SK-N-MC (cell line): ENCODE measurements at regions not wholly inside any gene's neighbourhood (a gene's known extent, or its start where the extent isn't known, plus 50 kb on each side); places are given as distances from the start of the nearest gene placed in this dataset.
"Not testable (repeated sequence)": the region's sequence is repeated elsewhere in the genome, so short reads cannot be mapped to it uniquely, and the experiment has no call there.

Experiments used
- DNase-seq: peaks from one replicate; pipeline ENCODE4 v3.0.0-alpha.2; 2011; ENCODE audit warnings: low read depth, low spot score
- H3K27ac ChIP-seq: fragments of 200-600 bp; sonication (generic); 2 replicates; pipeline ENCODE4 v1.5.1; 2016; ENCODE audit warnings: mixed run types
- H3K36me3 ChIP-seq: fragments of 200-600 bp; sonication (generic); 2 replicates; pipeline ENCODE4 v1.6.1; 2017; ENCODE audit warnings: antibody characterized with exemption, low read length, mixed read lengths; ENCODE audit not compliant: insufficient read depth
- H3K4me3 ChIP-seq: fragments of 200-600 bp; sonication (generic); 2 replicates; pipeline ENCODE4 v1.5.1; 2016
- H3K9ac ChIP-seq: fragments of 200-600 bp; sonication (generic); 2 replicates; pipeline ENCODE4 v1.8.0; 2017; ENCODE audit warnings: mixed run types, mixed read lengths; ENCODE audit not compliant: insufficient read length
- H3K9me3 ChIP-seq: fragments of 200-600 bp; sonication (generic); 2 replicates; pipeline ENCODE4 v1.6.1; 2017; ENCODE audit warnings: low read depth, mild to moderate bottlenecking, antibody characterized with exemption, low read length, moderate library complexity, mixed read lengths
- EZH2 ChIP-seq: fragments of 200-600 bp; sonication (generic); IDR thresholded peaks from one replicate; pipeline ENCODE4 v1.6.1; 2017; ENCODE audit warnings: antibody characterized with exemption
- FOXP2 ChIP-seq: optimal IDR thresholded peaks from 2 replicates; pipeline ENCODE3; 2011; ENCODE audit warnings: mild to moderate bottlenecking, moderate library complexity; ENCODE audit not compliant: insufficient read depth; ENCODE audit errors: extremely low read length, control extremely low read depth
- POLR2AphosphoS5 ChIP-seq: IDR thresholded peaks from 2 replicates; pipeline ENCODE4 v1.6.1; 2012; ENCODE audit warnings: mild to moderate bottlenecking, low read depth, low read length, borderline replicate concordance

GRCh38 chr22:26968859-26969523 is 311.6 kb downstream of the MIAT start:
- no peak overlapping the region for H3K27ac ChIP-seq

GRCh38 chr22:26970809-26971394 is 313.5 kb downstream of the MIAT start:
- no peak overlapping the region for H3K9ac ChIP-seq
- DNase-seq = no peak
- H3K4me3 ChIP-seq = no peak overlapping the region
- TF ChIP-seq POLR2AphosphoS5 (no peak), FOXP2 (no peak), EZH2 (no peak)
- H3K9me3 ChIP-seq = no peaks in the 10 kb centered on the region
- H3K36me3 ChIP-seq = no peaks in the 10 kb centered on the region
- H3K27ac ChIP-seq = no peak overlapping the region

More at GRCh38 chr22:26968859-26969523, 311.6 kb downstream of the MIAT start:
- Histone ChIP-seq H3K36me3 (no peaks in the 10 kb centered on the region), H3K9ac (no peak overlapping the region), H3K4me3 (no peak overlapping the region), H3K9me3 (no peaks in the 10 kb centered on the region)
- no peak for TF ChIP-seq EZH2
- no peak for TF ChIP-seq POLR2AphosphoS5
- TF ChIP-seq FOXP2 = no peak
- DNase-seq = no peak

GRCh38 chr22:26972286-26972685 is 314.9 kb downstream of the MIAT start:
- TF ChIP-seq POLR2AphosphoS5 = no peak
- no peak for TF ChIP-seq EZH2
- no peak for TF ChIP-seq FOXP2
- Histone ChIP-seq H3K36me3 (no peaks in the 10 kb centered on the region), H3K27ac (no peak overlapping the region), H3K9me3 (no peaks in the 10 kb centered on the region), H3K9ac (no peak overlapping the region), H3K4me3 (no peak overlapping the region)
- no peak for DNase-seq

- not testable (repeated sequence) for H3K9ac ChIP-seq, H3K36me3 ChIP-seq, H3K4me3 ChIP-seq, DNase-seq, H3K27ac ChIP-seq, H3K9me3 ChIP-seq
Measured at GRCh38 chr22:26972915-26973314, 315.5 kb downstream of the MIAT start.

GRCh38 chr22:26974034-26974433 is 316.6 kb downstream of the MIAT start:
- DNase-seq = no peak
- no peak for TF ChIP-seq EZH2
- TF ChIP-seq FOXP2 = no peak
- TF ChIP-seq POLR2AphosphoS5 = no peak

GRCh38 chr22:26974914-26975803 is 317.8 kb downstream of the MIAT start:
- DNase-seq = no peak

More at GRCh38 chr22:26974034-26974433, 316.6 kb downstream of the MIAT start:
- no peaks in the 10 kb centered on the region for H3K9me3 ChIP-seq
- H3K4me3 ChIP-seq = no peak overlapping the region
- no peaks in the 10 kb centered on the region for H3K36me3 ChIP-seq
- H3K9ac ChIP-seq = no peak overlapping the region
- no peak overlapping the region for H3K27ac ChIP-seq

GRCh38 chr22:26975865-26976264 is 318.5 kb downstream of the MIAT start:
- DNase-seq = no peak
- H3K27ac ChIP-seq = no peak overlapping the region
- no peaks in the 10 kb centered on the region for H3K36me3 ChIP-seq
- H3K4me3 ChIP-seq = no peak overlapping the region
- H3K9me3 ChIP-seq = no peaks in the 10 kb centered on the region
- H3K9ac ChIP-seq = no peak overlapping the region
- TF ChIP-seq EZH2 (no peak), FOXP2 (no peak), POLR2AphosphoS5 (no peak)

More at GRCh38 chr22:26974914-26975803, 317.8 kb downstream of the MIAT start:
- H3K9me3 ChIP-seq = no peaks in the 10 kb centered on the region
- no peak overlapping the region for H3K9ac ChIP-seq
- TF ChIP-seq POLR2AphosphoS5 (no peak), EZH2 (no peak), FOXP2 (no peak)
- H3K36me3 ChIP-seq = no peaks in the 10 kb centered on the region
- H3K4me3 ChIP-seq = no peak overlapping the region
- no peak overlapping the region for H3K27ac ChIP-seq

GRCh38 chr22:26977741-26978376 is 320.5 kb downstream of the MIAT start:
- TF ChIP-seq POLR2AphosphoS5 = no peak
- no peak for TF ChIP-seq EZH2
- TF ChIP-seq FOXP2 = no peak
- H3K9me3 ChIP-seq = no peaks in the 10 kb centered on the region
- H3K36me3 ChIP-seq = no peaks in the 10 kb centered on the region
- no peak for DNase-seq
- H3K9ac ChIP-seq = no peak overlapping the region
- no peak overlapping the region for H3K27ac ChIP-seq
- H3K4me3 ChIP-seq = no peak overlapping the region
